SK-N-SH (cell line): ENCODE measurements at regions not wholly inside any gene's neighbourhood (a gene's known extent, or its start where the extent isn't known, plus 50 kb on each side); places are given as distances from the start of the nearest gene placed in this dataset.

ENCODE experiments used
- CTCF ChIP-seq: fragments of 200-600 bp; sonication (generic); IDR thresholded peaks from 2 replicates; pipeline ENCODE4 v1.6.1; 2017; ENCODE audit warnings: antibody characterized with exemption, mild to moderate bottlenecking, moderate library complexity
- EZH2phosphoT487 ChIP-seq: fragments of 200-600 bp; sonication (generic); IDR thresholded peaks from 2 replicates; pipeline ENCODE4 v1.6.1; 2017; ENCODE audit warnings: low read depth, mixed run types, mild to moderate bottlenecking, antibody characterized with exemption, moderate library complexity, borderline replicate concordance
- FOXM1 ChIP-seq: IDR thresholded peaks from 2 replicates; pipeline ENCODE4 v1.4.0; 2012; ENCODE audit warnings: low read depth, mild to moderate bottlenecking
- MAX ChIP-seq: IDR thresholded peaks from 2 replicates; pipeline ENCODE4 v1.4.0; 2012; ENCODE audit warnings: low read depth
- POLR2AphosphoS5 ChIP-seq: IDR thresholded peaks from 2 replicates; pipeline ENCODE4 v1.6.1; 2012; ENCODE audit warnings: low read depth, low read length
- RAD21 ChIP-seq: IDR thresholded peaks from 2 replicates; pipeline ENCODE4 v1.6.1; 2012; ENCODE audit warnings: mild to moderate bottlenecking, low read length
- SIN3A ChIP-seq: IDR thresholded peaks from 2 replicates; pipeline ENCODE4 v1.6.1; 2012; ENCODE audit warnings: low read depth, mild to moderate bottlenecking, low read length, moderate library complexity, borderline replicate concordance
- TAF1 ChIP-seq: IDR thresholded peaks from 2 replicates; pipeline ENCODE4 v1.6.1; 2012; ENCODE audit warnings: low read depth, mild to moderate bottlenecking, low read length, moderate library complexity, borderline replicate concordance
- YY1 ChIP-seq: IDR thresholded peaks from 2 replicates; pipeline ENCODE4 v1.4.0; 2012; ENCODE audit warnings: low read depth, mild to moderate bottlenecking
- TF ChIP-seq, protein P1 (sequence below): IDR thresholded peaks from 2 replicates; pipeline ENCODE4 v1.6.1; 2012; ENCODE audit warnings: mild to moderate bottlenecking, low read depth, low read length, moderate library complexity

- TF ChIP-seq EZH2phosphoT487 (no peak), CTCF (no peak), RAD21 (no peak), POLR2AphosphoS5 (no peak), MAX (no peak), SIN3A (no peak), FOXM1 (no peak), TAF1 (no peak), YY1 (no peak)
- TF ChIP-seq, protein P1, sequence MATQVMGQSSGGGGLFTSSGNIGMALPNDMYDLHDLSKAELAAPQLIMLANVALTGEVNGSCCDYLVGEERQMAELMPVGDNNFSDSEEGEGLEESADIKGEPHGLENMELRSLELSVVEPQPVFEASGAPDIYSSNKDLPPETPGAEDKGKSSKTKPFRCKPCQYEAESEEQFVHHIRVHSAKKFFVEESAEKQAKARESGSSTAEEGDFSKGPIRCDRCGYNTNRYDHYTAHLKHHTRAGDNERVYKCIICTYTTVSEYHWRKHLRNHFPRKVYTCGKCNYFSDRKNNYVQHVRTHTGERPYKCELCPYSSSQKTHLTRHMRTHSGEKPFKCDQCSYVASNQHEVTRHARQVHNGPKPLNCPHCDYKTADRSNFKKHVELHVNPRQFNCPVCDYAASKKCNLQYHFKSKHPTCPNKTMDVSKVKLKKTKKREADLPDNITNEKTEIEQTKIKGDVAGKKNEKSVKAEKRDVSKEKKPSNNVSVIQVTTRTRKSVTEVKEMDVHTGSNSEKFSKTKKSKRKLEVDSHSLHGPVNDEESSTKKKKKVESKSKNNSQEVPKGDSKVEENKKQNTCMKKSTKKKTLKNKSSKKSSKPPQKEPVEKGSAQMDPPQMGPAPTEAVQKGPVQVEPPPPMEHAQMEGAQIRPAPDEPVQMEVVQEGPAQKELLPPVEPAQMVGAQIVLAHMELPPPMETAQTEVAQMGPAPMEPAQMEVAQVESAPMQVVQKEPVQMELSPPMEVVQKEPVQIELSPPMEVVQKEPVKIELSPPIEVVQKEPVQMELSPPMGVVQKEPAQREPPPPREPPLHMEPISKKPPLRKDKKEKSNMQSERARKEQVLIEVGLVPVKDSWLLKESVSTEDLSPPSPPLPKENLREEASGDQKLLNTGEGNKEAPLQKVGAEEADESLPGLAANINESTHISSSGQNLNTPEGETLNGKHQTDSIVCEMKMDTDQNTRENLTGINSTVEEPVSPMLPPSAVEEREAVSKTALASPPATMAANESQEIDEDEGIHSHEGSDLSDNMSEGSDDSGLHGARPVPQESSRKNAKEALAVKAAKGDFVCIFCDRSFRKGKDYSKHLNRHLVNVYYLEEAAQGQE: no peak
Observed at GRCh38 chr7:51824050-51824449, 507.4 kb upstream of the COBL start.
